ENCODE measurements at regions not wholly inside any gene's neighbourhood (a gene's known extent, or its start where the extent isn't known, plus 50 kb on each side); places are given as distances from the start of the nearest gene placed in this dataset.

DNA sequence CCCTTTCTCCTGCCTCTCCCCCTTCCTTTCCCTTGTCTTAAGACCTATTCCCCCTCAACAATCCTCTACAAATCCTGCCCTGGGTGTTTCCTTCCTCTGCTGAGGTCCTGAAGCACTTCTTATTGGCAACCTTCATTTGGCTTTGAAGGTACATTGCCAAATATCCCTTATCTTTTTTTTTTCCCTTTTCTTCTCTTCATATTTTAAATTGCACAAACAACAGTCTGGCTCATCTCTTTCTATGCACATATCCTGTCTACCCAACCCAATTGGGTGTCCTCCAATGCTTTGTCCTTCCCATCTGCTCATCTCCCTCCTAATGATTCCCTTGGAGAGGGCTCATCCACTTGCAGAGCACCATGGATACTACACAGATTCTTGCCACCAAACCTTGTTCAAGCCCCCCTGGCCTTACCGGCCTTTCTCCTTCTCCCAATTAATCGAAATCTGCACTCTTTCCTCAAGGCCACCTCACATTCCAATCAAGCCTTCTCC, 537.9 kb upstream of the JARID2 start:
- Histone ChIP-seq H3K36me3 (replicated peaks; ENCODE audit: insufficient read depth, low read length) (no peaks in the 10 kb centered on the region), H3K4me3 (ENCODE audit: low read length) (no peak overlapping the region), H3K9me3 (replicated peaks; ENCODE audit: insufficient read depth, low read length) (no peaks in the 10 kb centered on the region), H3K4me2 (ENCODE audit: low read depth, low read length) (no peak overlapping the region), H3K9ac (ENCODE audit: low read length) (no peak overlapping the region), H3K79me2 (ENCODE audit: low read length) (no peaks in the 10 kb centered on the region), H2AFZ (ENCODE audit: low read length) (no peak overlapping the region), H3F3A (ENCODE audit: insufficient read depth, low read length) (no peaks in the 10 kb centered on the region), H3K9me2 (replicated peaks; ENCODE audit: insufficient read depth, low read length) (no peaks in the 10 kb centered on the region), H4K20me1 (ENCODE audit: insufficient read depth, low read length) (no peaks in the 10 kb centered on the region), H3K27ac (ENCODE audit: low read length) (no peak overlapping the region), H3K27me3 (replicated peaks; ENCODE audit: insufficient read depth, low read length) (no peaks in the 10 kb centered on the region), H3K4me1 (ENCODE audit: low read length) (no peaks in the 10 kb centered on the region)
- TF ChIP-seq EZH2 (optimal IDR thresholded peaks at IDR 0.05; ENCODE audit: low read depth, low read length) (no peak), EZH2phosphoT487 (IDR thresholded peaks at IDR 0.05; ENCODE audit: low read length) (no peak)
- TF ChIP-seq, protein P1, sequence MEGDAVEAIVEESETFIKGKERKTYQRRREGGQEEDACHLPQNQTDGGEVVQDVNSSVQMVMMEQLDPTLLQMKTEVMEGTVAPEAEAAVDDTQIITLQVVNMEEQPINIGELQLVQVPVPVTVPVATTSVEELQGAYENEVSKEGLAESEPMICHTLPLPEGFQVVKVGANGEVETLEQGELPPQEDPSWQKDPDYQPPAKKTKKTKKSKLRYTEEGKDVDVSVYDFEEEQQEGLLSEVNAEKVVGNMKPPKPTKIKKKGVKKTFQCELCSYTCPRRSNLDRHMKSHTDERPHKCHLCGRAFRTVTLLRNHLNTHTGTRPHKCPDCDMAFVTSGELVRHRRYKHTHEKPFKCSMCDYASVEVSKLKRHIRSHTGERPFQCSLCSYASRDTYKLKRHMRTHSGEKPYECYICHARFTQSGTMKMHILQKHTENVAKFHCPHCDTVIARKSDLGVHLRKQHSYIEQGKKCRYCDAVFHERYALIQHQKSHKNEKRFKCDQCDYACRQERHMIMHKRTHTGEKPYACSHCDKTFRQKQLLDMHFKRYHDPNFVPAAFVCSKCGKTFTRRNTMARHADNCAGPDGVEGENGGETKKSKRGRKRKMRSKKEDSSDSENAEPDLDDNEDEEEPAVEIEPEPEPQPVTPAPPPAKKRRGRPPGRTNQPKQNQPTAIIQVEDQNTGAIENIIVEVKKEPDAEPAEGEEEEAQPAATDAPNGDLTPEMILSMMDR (IDR thresholded peaks at IDR 0.05; ENCODE audit: low read length) = no peak
- DNase-seq = no peak

DNA sequence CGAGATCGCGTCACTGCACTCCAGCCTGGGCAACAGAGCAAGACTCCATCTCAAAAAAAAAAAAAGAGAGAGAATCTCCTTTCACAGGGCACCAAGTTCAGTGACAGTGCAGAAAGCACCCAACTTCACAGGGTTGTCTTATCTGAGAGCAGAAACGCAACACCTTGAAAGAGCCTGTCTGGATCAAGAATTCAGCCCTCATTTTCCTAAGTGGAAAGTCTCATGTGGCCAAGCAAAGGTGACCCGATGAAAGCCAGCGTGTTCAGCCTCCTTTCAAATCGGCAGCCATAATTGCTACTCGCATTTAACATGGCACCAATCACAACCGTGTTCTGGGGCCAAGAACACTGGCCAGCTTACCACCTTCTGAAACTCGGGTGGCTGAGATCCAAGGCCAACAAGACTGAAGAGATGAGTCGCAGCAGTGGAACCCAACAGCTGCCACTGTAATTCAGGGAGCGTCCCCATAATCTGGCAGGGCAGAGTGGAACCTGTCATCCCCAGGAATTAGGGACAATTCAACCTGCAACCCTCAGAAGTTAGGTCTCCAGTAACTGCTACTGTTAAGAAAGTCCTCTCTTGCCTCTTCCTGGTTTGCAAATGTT, 536.7 kb upstream of the JARID2 start:
- DNase-seq = no peak
- H3K4me2 ChIP-seq (ENCODE audit: low read depth, low read length) = no peak overlapping the region
- H2AFZ ChIP-seq (ENCODE audit: low read length) = no peak overlapping the region
- no peak overlapping the region for H3K4me3 ChIP-seq (ENCODE audit: low read length)
- H3K27ac ChIP-seq (ENCODE audit: low read length) = no peak overlapping the region
- H3K9me2 ChIP-seq (replicated peaks; ENCODE audit: insufficient read depth, low read length) = no peaks in the 10 kb centered on the region
- TF ChIP-seq, protein P1 (IDR thresholded peaks at IDR 0.05; ENCODE audit: low read length) = no peak
- no peak for TF ChIP-seq EZH2 (optimal IDR thresholded peaks at IDR 0.05; ENCODE audit: low read depth, low read length)
- TF ChIP-seq EZH2phosphoT487 (IDR thresholded peaks at IDR 0.05; ENCODE audit: low read length) = no peak
- no peaks in the 10 kb centered on the region for H4K20me1 ChIP-seq (ENCODE audit: insufficient read depth, low read length)
- H3K4me1 ChIP-seq (ENCODE audit: low read length) = no peaks in the 10 kb centered on the region
- no peak overlapping the region for H3K9ac ChIP-seq (ENCODE audit: low read length)
- H3K9me3 ChIP-seq (replicated peaks; ENCODE audit: insufficient read depth, low read length) = no peaks in the 10 kb centered on the region
- no peaks in the 10 kb centered on the region for H3K79me2 ChIP-seq (ENCODE audit: low read length)
- no peaks in the 10 kb centered on the region for H3K36me3 ChIP-seq (replicated peaks; ENCODE audit: insufficient read depth, low read length)
- H3K27me3 ChIP-seq (replicated peaks; ENCODE audit: insufficient read depth, low read length) = no peaks in the 10 kb centered on the region
- H3F3A ChIP-seq (ENCODE audit: insufficient read depth, low read length) = no peaks in the 10 kb centered on the region

DNA sequence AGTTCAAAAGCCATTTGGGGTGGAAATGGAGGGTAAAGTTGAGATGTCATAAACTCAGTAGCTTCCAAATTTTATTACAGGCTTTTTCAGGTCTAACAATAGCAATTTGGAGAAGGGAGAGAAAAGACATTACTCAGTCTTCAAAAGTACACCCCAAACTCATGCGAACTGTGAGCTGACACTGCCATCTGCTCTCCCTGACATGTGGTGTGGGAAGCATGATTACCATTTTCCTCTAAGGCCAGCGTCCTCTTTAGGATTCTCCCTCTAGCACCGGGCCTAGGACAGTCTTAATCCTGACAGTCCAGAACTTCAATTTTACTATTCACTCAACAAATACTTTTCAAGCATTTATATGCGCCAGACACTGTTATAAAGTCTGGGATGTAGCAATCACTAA, 536.0 kb upstream of the JARID2 start:
- no peak overlapping the region for H3K27ac ChIP-seq (ENCODE audit: low read length)
- H3F3A ChIP-seq (ENCODE audit: insufficient read depth, low read length) = no peaks in the 10 kb centered on the region
- H4K20me1 ChIP-seq (ENCODE audit: insufficient read depth, low read length) = no peaks in the 10 kb centered on the region
- no peaks in the 10 kb centered on the region for H3K4me1 ChIP-seq (ENCODE audit: low read length)
- TF ChIP-seq, protein P1 (IDR thresholded peaks at IDR 0.05; ENCODE audit: low read length) = no peak
- TF ChIP-seq EZH2phosphoT487 (IDR thresholded peaks at IDR 0.05; ENCODE audit: low read length) (no peak), EZH2 (optimal IDR thresholded peaks at IDR 0.05; ENCODE audit: low read depth, low read length) (no peak)
- H2AFZ ChIP-seq (ENCODE audit: low read length) = no peak overlapping the region
- no peaks in the 10 kb centered on the region for H3K9me3 ChIP-seq (replicated peaks; ENCODE audit: insufficient read depth, low read length)
- no peak overlapping the region for H3K9ac ChIP-seq (ENCODE audit: low read length)
- no peaks in the 10 kb centered on the region for H3K79me2 ChIP-seq (ENCODE audit: low read length)
- no peak overlapping the region for H3K4me2 ChIP-seq (ENCODE audit: low read depth, low read length)
- H3K27me3 ChIP-seq (replicated peaks; ENCODE audit: insufficient read depth, low read length) = no peaks in the 10 kb centered on the region
- DNase-seq = no peak
- no peaks in the 10 kb centered on the region for H3K36me3 ChIP-seq (replicated peaks; ENCODE audit: insufficient read depth, low read length)
- no peaks in the 10 kb centered on the region for H3K9me2 ChIP-seq (replicated peaks; ENCODE audit: insufficient read depth, low read length)
- H3K4me3 ChIP-seq (ENCODE audit: low read length) = no peak overlapping the region

Measured in MM.1S (cell line).